Thoracic aorta (tissue), 2 donors: ENCODE measurements at regions not wholly inside any gene's neighbourhood (a gene's known extent, or its start where the extent isn't known, plus 50 kb on each side); places are given as distances from the start of the nearest gene placed in this dataset.

Source experiments
- ATAC-seq: fragments of 150-250 bp; one replicate; pipeline ENCODE4 v1.8.0; 2017; ENCODE audit warnings: low read depth; ENCODE audit not compliant: insufficient number of reproducible peaks, low FRiP score
- DNase-seq: peaks from one replicate; pipeline ENCODE4 v3.0.0-alpha.2; 2020; ENCODE audit warnings: low spot score
- H3K27ac ChIP-seq, 2 donors: fragments of 200-600 bp; sonication (generic); 1 replicate in 1 of 2; 2 replicates in 1 of 2; pipeline ENCODE4 v1.5.1; 2016; ENCODE audit warnings: mild to moderate bottlenecking in 2 of 2, moderate library complexity in 2 of 2
- H3K27me3 ChIP-seq: fragments of 200-600 bp; sonication (generic); replicated peaks from 2 replicates; pipeline ENCODE4 v1.6.0; 2016; ENCODE audit warnings: mild to moderate bottlenecking; ENCODE audit not compliant: insufficient read depth
- H3K36me3 ChIP-seq: fragments of 200-600 bp; sonication (generic); one replicate; pipeline ENCODE4 v1.5.1; 2016
- H3K4me1 ChIP-seq, 2 donors: fragments of 200-600 bp; sonication (generic); 1 replicate in 1 of 2; 2 replicates in 1 of 2; pipeline versions ENCODE4 v1.5.1 to v1.6.0; 2016; ENCODE audit warnings: low read depth in 2 of 2, mild to moderate bottlenecking in 1 of 2; ENCODE audit not compliant: control insufficient read depth in 1 of 2
- H3K4me3 ChIP-seq: fragments of 200-600 bp; sonication (generic); 2 replicates; pipeline ENCODE4 v1.5.1; 2016; ENCODE audit warnings: mild to moderate bottlenecking
- H3K9me3 ChIP-seq: fragments of 200-600 bp; sonication (generic); 2 replicates; pipeline ENCODE4 v1.5.1; 2016
- TF ChIP-seq, protein P1 (sequence below): fragments of 200-600 bp; sonication (generic); IDR thresholded peaks from one replicate; pipeline ENCODE4 v1.5.1; 2019; ENCODE audit warnings: antibody characterized with exemption

DNA sequence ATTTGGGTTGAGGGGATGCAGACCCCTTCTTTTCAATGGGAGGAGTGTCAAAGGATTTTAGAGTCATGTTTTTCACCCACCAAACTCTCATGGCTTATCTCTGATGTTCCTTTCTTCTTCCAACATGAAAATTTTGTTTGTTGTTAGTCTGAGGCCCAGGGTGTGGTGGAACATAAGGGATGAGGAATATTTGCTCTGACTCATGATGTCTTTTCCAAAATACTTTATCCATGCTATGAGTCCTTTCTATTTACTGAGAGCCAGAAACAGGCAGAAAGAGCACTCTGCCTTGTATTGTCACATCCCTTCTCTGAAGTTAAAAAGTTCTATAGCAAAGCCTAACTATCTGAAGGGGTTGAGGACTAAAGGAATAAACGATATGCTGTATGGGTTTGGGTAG is 61.6 kb upstream of the GYPA start:
- Histone ChIP-seq H3K4me3 (no peak overlapping the region), H3K36me3 (no peaks in the 10 kb centered on the region), H3K27ac (no peak overlapping the region), H3K4me1 (no peaks in the 10 kb centered on the region), H3K9me3 (no peaks in the 10 kb centered on the region), H3K27me3 (no peaks in the 10 kb centered on the region)
- no peak for ATAC-seq
- TF ChIP-seq, protein P1, sequence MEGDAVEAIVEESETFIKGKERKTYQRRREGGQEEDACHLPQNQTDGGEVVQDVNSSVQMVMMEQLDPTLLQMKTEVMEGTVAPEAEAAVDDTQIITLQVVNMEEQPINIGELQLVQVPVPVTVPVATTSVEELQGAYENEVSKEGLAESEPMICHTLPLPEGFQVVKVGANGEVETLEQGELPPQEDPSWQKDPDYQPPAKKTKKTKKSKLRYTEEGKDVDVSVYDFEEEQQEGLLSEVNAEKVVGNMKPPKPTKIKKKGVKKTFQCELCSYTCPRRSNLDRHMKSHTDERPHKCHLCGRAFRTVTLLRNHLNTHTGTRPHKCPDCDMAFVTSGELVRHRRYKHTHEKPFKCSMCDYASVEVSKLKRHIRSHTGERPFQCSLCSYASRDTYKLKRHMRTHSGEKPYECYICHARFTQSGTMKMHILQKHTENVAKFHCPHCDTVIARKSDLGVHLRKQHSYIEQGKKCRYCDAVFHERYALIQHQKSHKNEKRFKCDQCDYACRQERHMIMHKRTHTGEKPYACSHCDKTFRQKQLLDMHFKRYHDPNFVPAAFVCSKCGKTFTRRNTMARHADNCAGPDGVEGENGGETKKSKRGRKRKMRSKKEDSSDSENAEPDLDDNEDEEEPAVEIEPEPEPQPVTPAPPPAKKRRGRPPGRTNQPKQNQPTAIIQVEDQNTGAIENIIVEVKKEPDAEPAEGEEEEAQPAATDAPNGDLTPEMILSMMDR, result no peak
- DNase-seq, result no peak

DNA sequence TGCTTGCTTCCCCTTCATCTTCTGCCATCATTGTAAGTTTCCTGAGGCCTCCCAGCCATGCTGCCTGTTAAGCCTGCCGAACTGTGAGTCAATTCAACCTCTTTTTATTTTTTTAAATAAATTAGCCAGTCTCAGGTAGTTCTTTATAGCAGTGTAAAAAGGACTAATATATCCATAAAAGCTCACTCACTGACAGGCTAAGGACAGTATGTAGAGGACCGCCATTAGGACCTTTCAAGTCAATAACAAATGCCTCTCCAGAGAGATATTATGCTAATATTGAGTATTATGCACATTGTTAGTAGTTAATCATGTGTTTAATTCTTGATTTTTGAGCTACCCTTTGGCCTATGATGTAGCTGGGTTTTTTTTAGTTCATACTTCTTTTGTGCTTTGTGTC is 62.6 kb upstream of the GYPA start:
- ATAC-seq (no peak), DNase-seq (no peak)
- TF ChIP-seq, protein P1, result no peak
- no peaks in the 10 kb centered on the region for H3K36me3 ChIP-seq
- H3K4me3 ChIP-seq, result no peak overlapping the region
- H3K27ac ChIP-seq, result no peak overlapping the region
- H3K4me1 ChIP-seq, result no peaks in the 10 kb centered on the region
- no peaks in the 10 kb centered on the region for H3K9me3 ChIP-seq
- H3K27me3 ChIP-seq, result no peaks in the 10 kb centered on the region

DNA sequence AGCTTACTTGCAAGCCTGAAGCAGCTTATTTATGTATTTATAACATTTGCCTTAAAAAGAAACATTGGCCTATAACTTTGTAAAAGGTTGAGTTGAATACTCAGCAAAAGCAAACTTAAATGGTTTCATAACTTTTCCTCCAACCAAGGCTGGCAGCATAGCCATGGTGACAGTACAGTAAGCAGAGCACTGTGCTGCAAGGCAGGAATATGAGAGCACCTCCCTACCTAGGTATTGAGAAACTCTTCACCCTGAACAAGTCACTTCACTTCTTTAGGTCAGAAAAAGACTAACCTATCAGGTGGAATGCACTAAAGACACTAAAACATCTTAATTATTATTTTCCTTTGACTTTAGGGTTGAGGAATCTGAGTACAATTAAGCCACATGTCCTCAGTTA is 63.9 kb upstream of the GYPA start:
- H3K36me3 ChIP-seq, result no peaks in the 10 kb centered on the region
- no peaks in the 10 kb centered on the region for H3K27me3 ChIP-seq
- H3K4me3 ChIP-seq, result no peak overlapping the region
- no peak for ATAC-seq
- H3K27ac ChIP-seq, result no peak overlapping the region
- TF ChIP-seq, protein P1, result no peak
- no peaks in the 10 kb centered on the region for H3K9me3 ChIP-seq
- no peak for DNase-seq
- H3K4me1 ChIP-seq, result no peaks in the 10 kb centered on the region

DNA sequence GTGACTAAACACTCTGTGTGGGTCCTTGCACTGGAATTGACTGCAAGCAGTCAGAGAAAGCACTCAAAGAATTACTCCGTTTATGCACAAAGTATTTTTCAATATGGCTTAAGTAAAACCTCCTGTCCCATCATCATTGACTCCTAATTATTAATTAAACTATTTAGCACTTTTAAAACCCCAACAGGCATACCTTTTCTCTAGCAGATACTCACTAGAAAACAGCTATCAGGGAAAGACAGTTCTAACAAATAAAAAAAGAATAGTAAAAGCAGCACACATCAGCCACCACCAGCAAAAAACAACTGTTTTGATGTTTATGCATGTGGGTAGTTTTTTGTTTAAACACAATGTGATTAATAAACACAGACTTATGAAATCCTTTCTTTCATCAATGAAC is 66.2 kb upstream of the GYPA start:
- no peaks in the 10 kb centered on the region for H3K4me1 ChIP-seq
- no peaks in the 10 kb centered on the region for H3K36me3 ChIP-seq
- no peak for DNase-seq
- H3K4me3 ChIP-seq, result no peak overlapping the region
- no peak overlapping the region for H3K27ac ChIP-seq
- no peak for ATAC-seq
- TF ChIP-seq, protein P1, result no peak
- H3K27me3 ChIP-seq, result no peaks in the 10 kb centered on the region
- H3K9me3 ChIP-seq, result no peaks in the 10 kb centered on the region

DNA sequence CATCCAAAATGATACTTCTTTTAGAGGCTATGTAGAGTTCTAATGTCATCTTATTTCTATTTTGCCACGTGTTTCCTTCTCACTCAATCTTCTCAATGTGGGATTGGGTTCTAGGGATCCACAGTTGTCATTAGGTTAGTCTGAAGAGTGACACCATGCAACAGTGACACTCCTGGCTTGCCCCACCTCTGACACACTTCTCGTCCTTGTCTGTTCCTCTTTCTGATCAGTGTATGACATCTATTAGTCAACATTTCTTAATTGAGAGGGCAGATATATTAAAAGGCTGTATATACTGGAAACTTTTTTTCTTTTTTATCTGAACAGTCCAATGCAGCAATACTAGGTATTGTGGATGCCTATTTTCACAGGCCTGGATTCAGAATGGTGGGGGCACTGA is 67.6 kb upstream of the GYPA start:
- no peaks in the 10 kb centered on the region for H3K9me3 ChIP-seq
- no peaks in the 10 kb centered on the region for H3K36me3 ChIP-seq
- no peaks in the 10 kb centered on the region for H3K4me1 ChIP-seq
- ATAC-seq (no peak), DNase-seq (no peak)
- TF ChIP-seq, protein P1, result no peak
- H3K4me3 ChIP-seq, result no peak overlapping the region
- no peak overlapping the region for H3K27ac ChIP-seq
- H3K27me3 ChIP-seq, result no peaks in the 10 kb centered on the region
